H9 (cell line): ENCODE measurements at regions not wholly inside any gene's neighbourhood (a gene's known extent, or its start where the extent isn't known, plus 50 kb on each side); places are given as distances from the start of the nearest gene placed in this dataset.

ENCODE experiments used
- DNase-seq: peaks from one replicate; pipeline ENCODE4 v3.0.0-alpha.2; 2017
- H2AFZ ChIP-seq: one replicate; pipeline ENCODE4 v1.6.1; 2013; ENCODE audit warnings: mild to moderate bottlenecking, low read length, control low read depth, moderate library complexity
- H2AK5ac ChIP-seq: 2 replicates; pipeline ENCODE4 v1.6.1; 2013; ENCODE audit warnings: low read length, control low read depth, mixed read lengths; ENCODE audit not compliant: insufficient read length
- H2BK120ac ChIP-seq: one replicate; pipeline ENCODE4 v1.6.1; 2013; ENCODE audit warnings: low read depth, mild to moderate bottlenecking, low read length, control low read depth, inconsistent platforms; ENCODE audit not compliant: poor library complexity, severe bottlenecking
- H2BK12ac ChIP-seq: 2 replicates; pipeline ENCODE4 v1.6.1; 2013; ENCODE audit warnings: low read length, control low read depth, mixed read lengths, low read depth; ENCODE audit not compliant: insufficient read length
- H2BK15ac ChIP-seq: 2 replicates; pipeline ENCODE4 v1.6.1; 2013; ENCODE audit warnings: low read depth, low read length, control low read depth
- H2BK20ac ChIP-seq: one replicate; pipeline ENCODE4 v1.6.1; 2013; ENCODE audit warnings: low read depth, mild to moderate bottlenecking, low read length, control low read depth, inconsistent platforms; ENCODE audit not compliant: poor library complexity, severe bottlenecking
- H2BK5ac ChIP-seq: 2 replicates; pipeline ENCODE4 v1.6.1; 2013; ENCODE audit warnings: low read length, control low read depth, mixed read lengths; ENCODE audit not compliant: insufficient read length
- H3K14ac ChIP-seq: 2 replicates; pipeline ENCODE4 v1.6.1; 2013; ENCODE audit warnings: low read length, control low read depth; ENCODE audit not compliant: insufficient read depth
- H3K18ac ChIP-seq: 2 replicates; pipeline ENCODE4 v1.6.1; 2013; ENCODE audit warnings: low read depth, mild to moderate bottlenecking, mixed read lengths, low read length, control low read depth; ENCODE audit not compliant: insufficient read length
- H3K23ac ChIP-seq: 2 replicates; pipeline ENCODE4 v1.6.1; 2013; ENCODE audit warnings: low read length, control low read depth, mixed read lengths, low read depth; ENCODE audit not compliant: insufficient read length
- H3K23me2 ChIP-seq: 2 replicates; pipeline ENCODE4 v1.6.1; 2013; ENCODE audit warnings: low read depth, mild to moderate bottlenecking, mixed read lengths, low read length, control low read depth; ENCODE audit not compliant: insufficient read length, poor library complexity, severe bottlenecking
- H3K27ac ChIP-seq: 2 replicates; pipeline ENCODE4 v1.5.1; 2013; ENCODE audit warnings: low read length, control low read depth, mixed read lengths, low read depth; ENCODE audit not compliant: insufficient read length
- H3K27me3 ChIP-seq: 2 replicates; pipeline ENCODE4 v1.6.1; 2013; ENCODE audit warnings: low read length, control low read depth, inconsistent platforms; ENCODE audit not compliant: insufficient read depth
- H3K4ac ChIP-seq: 2 replicates; pipeline ENCODE4 v1.6.1; 2013; ENCODE audit warnings: low read depth, mild to moderate bottlenecking, control low read depth, inconsistent platforms, low read length, moderate library complexity
- H3K4me1 ChIP-seq: 2 replicates; pipeline ENCODE4 v1.6.1; 2013; ENCODE audit warnings: low read length, control low read depth, inconsistent platforms; ENCODE audit not compliant: insufficient read depth
- H3K4me2 ChIP-seq: 2 replicates; pipeline ENCODE4 v1.6.1; 2013; ENCODE audit warnings: low read length, control low read depth, mixed read lengths; ENCODE audit not compliant: insufficient read length, insufficient read depth
- H3K56ac ChIP-seq: 2 replicates; pipeline ENCODE4 v1.6.1; 2013; ENCODE audit warnings: low read depth, mild to moderate bottlenecking, mixed read lengths, low read length, control low read depth; ENCODE audit not compliant: insufficient read length
- H3K79me1 ChIP-seq: 2 replicates; pipeline ENCODE4 v1.6.1; 2013; ENCODE audit warnings: low read depth, mild to moderate bottlenecking, moderate library complexity, low read length, control low read depth, inconsistent platforms; ENCODE audit not compliant: insufficient read depth, poor library complexity, severe bottlenecking
- H3K79me2 ChIP-seq: 2 replicates; pipeline ENCODE4 v1.6.1; 2013; ENCODE audit warnings: low read length, control low read depth, inconsistent platforms; ENCODE audit not compliant: insufficient read depth
- H3K9ac ChIP-seq: 2 replicates; pipeline ENCODE4 v1.6.1; 2013; ENCODE audit warnings: low read length, control low read depth, mixed read lengths; ENCODE audit not compliant: insufficient read length; ENCODE audit errors: extremely low read depth
- H3K9me3 ChIP-seq: one replicate; pipeline ENCODE4 v1.6.1; 2013; ENCODE audit warnings: low read depth, low read length, inconsistent platforms; ENCODE audit not compliant: control insufficient read depth
- H3T11ph ChIP-seq: one replicate; pipeline ENCODE4 v1.6.1; 2013; ENCODE audit warnings: mild to moderate bottlenecking, low read length, control low read depth, inconsistent platforms
- H4K20me1 ChIP-seq: one replicate; pipeline ENCODE4 v1.6.1; 2013; ENCODE audit not compliant: control insufficient read depth, insufficient read length, insufficient read depth
- H4K5ac ChIP-seq: 2 replicates; pipeline ENCODE4 v1.6.1; 2013; ENCODE audit warnings: low read depth, mild to moderate bottlenecking, mixed read lengths, low read length, control low read depth; ENCODE audit not compliant: insufficient read length
- H4K8ac ChIP-seq: replicated peaks from 2 replicates; pipeline ENCODE4 v1.6.1; 2013; ENCODE audit warnings: low read length, control low read depth, mixed read lengths, low read depth; ENCODE audit not compliant: insufficient read length
- H4K91ac ChIP-seq: 2 replicates; pipeline ENCODE4 v1.6.1; 2013; ENCODE audit warnings: low read depth, mild to moderate bottlenecking, moderate library complexity, mixed read lengths, low read length, control low read depth; ENCODE audit not compliant: insufficient read length
- H3K27ac Mint-ChIP-seq, 3 experiments: 2 replicates in 2 of 3; 3 replicates in 1 of 3; pipeline ENCODE4 v1.8.0; 2020 to 2021; ENCODE audit warnings: mixed read lengths in 3 of 3, mild to moderate bottlenecking in 1 of 3, moderate library complexity in 1 of 3
- H3K27me3 Mint-ChIP-seq: 2 replicates; pipeline ENCODE4 v1.8.0; 2021; ENCODE audit warnings: low read depth, mild to moderate bottlenecking, moderate library complexity, mixed read lengths
- H3K36me3 Mint-ChIP-seq, 3 experiments: 2 replicates in 2 of 3; 3 replicates in 1 of 3; pipeline ENCODE4 v1.8.0; 2020 to 2021; ENCODE audit warnings: low read depth in 3 of 3, mixed read lengths in 3 of 3; ENCODE audit not compliant: insufficient read depth in 1 of 3
- H3K4me1 Mint-ChIP-seq, 2 experiments: 2 replicates each; pipeline ENCODE4 v1.8.0; 2020; ENCODE audit warnings: mixed read lengths in 2 of 2
- H3K4me3 Mint-ChIP-seq, 2 experiments: 2 replicates in 1 of 2; 3 replicates in 1 of 2; pipeline ENCODE4 v1.8.0; 2020 to 2021; ENCODE audit warnings: mild to moderate bottlenecking in 2 of 2, mixed read lengths in 2 of 2, moderate library complexity in 1 of 2
- H3K9me3 Mint-ChIP-seq, 2 experiments: 2 replicates in 1 of 2; 3 replicates in 1 of 2; pipeline ENCODE4 v1.8.0; 2020; ENCODE audit warnings: mild to moderate bottlenecking in 2 of 2, mixed read lengths in 2 of 2, moderate library complexity in 1 of 2
- WGBS: extraction: QIAGEN DNeasy Blood & Tissue Kit; methylation state at CpG from one replicate; pipeline ENCODE4 v1.1.7; 2013; ENCODE audit warnings: missing lambda C conversion rate, low lambda C conversion rate, mixed read lengths; ENCODE audit not compliant: insufficient read length; ENCODE audit errors: extremely low coverage; 5-methylcytosine and 5-hydroxymethylcytosine counted together
- TF ChIP-seq, protein P1 (sequence below): fragments of 200-600 bp; sonication (generic); conservative IDR thresholded peaks from 3 replicates; pipeline ENCODE4 v1.8.0; 2021; ENCODE audit warnings: antibody characterized with exemption, mild to moderate bottlenecking

DNA sequence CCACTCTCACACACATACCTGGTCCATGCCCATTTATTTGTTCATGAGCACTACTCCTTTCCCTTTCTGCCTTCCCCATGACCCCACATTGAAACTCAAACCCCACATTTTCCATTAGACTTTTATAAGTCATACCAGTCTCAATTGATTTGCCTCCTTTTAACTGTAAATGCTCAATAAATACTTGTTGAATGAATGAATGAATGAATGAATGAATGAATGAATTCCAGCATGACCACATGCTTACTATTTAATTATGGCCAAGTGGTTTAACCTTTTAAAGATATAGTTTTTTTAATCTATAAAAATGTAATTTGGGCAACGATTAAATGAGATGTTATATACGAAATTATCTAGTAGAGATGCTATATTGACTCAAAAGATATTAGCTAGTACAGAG is 54.1 kb upstream of the GRAMD2B start:
- no peak overlapping the region for H2AFZ ChIP-seq
- no peak overlapping the region for H3K14ac ChIP-seq
- H3K9me3 ChIP-seq = no peaks in the 10 kb centered on the region
- H3K56ac ChIP-seq = no peak overlapping the region
- H2AK5ac ChIP-seq = no peak overlapping the region
- no peaks in the 10 kb centered on the region for H3K9me3 Mint-ChIP-seq
- no peak overlapping the region for H3K27ac ChIP-seq
- peak overlapping the region in 2 of 3 experiments; percentile 3 to 9; a peak in 3 of 7 replicates for H3K27ac Mint-ChIP-seq
- H3K9ac ChIP-seq = no peak overlapping the region
- H3K79me1 ChIP-seq = no peaks in the 10 kb centered on the region
- no peaks in the 10 kb centered on the region for H3K27me3 Mint-ChIP-seq
- H3K4ac ChIP-seq = no peak overlapping the region
- H2BK20ac ChIP-seq = peak overlapping the region; percentile 28
- 100% methylated on average over 2 of the region's 2 CpGs for WGBS
- no peak overlapping the region for H3K18ac ChIP-seq
- H4K20me1 ChIP-seq = no peaks in the 10 kb centered on the region
- no peaks in the 10 kb centered on the region for H3K23me2 ChIP-seq
- no peak overlapping the region for H2BK15ac ChIP-seq
- no peak overlapping the region; a peak in 1 of 5 replicates for H3K4me3 Mint-ChIP-seq
- H3K4me2 ChIP-seq = no peak overlapping the region
- no peak overlapping the region for H4K8ac ChIP-seq
- H3K27me3 ChIP-seq = no peaks in the 10 kb centered on the region
- H2BK120ac ChIP-seq = no peak overlapping the region
- H3K79me2 ChIP-seq = no peaks in the 10 kb centered on the region
- H3K36me3 Mint-ChIP-seq = no peaks in the 10 kb centered on the region
- no peak overlapping the region for H4K91ac ChIP-seq
- H3T11ph ChIP-seq = no peak overlapping the region
- no peak overlapping the region for H3K23ac ChIP-seq
- peaks cover 52 to 60% of the 10 kb centered on the region in 2 experiments for H3K4me1 Mint-ChIP-seq
- TF ChIP-seq, protein P1, sequence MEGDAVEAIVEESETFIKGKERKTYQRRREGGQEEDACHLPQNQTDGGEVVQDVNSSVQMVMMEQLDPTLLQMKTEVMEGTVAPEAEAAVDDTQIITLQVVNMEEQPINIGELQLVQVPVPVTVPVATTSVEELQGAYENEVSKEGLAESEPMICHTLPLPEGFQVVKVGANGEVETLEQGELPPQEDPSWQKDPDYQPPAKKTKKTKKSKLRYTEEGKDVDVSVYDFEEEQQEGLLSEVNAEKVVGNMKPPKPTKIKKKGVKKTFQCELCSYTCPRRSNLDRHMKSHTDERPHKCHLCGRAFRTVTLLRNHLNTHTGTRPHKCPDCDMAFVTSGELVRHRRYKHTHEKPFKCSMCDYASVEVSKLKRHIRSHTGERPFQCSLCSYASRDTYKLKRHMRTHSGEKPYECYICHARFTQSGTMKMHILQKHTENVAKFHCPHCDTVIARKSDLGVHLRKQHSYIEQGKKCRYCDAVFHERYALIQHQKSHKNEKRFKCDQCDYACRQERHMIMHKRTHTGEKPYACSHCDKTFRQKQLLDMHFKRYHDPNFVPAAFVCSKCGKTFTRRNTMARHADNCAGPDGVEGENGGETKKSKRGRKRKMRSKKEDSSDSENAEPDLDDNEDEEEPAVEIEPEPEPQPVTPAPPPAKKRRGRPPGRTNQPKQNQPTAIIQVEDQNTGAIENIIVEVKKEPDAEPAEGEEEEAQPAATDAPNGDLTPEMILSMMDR = no peak
- peaks cover 16% of the 10 kb centered on the region; the same call in 1 of the 2 replicates for H3K4me1 ChIP-seq
- H4K5ac ChIP-seq = no peak overlapping the region
- DNase-seq = no peak
- H2BK12ac ChIP-seq = no peak overlapping the region
- no peak overlapping the region for H2BK5ac ChIP-seq
